Ureter (tissue), 1 donor: ENCODE measurements at regions not wholly inside any gene's neighbourhood (a gene's known extent, or its start where the extent isn't known, plus 50 kb on each side); places are given as distances from the start of the nearest gene placed in this dataset.

Experiments
- DNase-seq: peaks from one replicate; pipeline ENCODE4 v3.0.0-alpha.2; 2020; ENCODE audit warnings: low spot score
- donor health status: DM: yes; HTN: yes; CAD: no.

- no peak for DNase-seq
Observed at GRCh38 chr16:51797669-51798259, 646.7 kb upstream of the SALL1 start.

GRCh38 chr16:51779240-51779639 lies 628.2 kb upstream of the SALL1 start:
- DNase-seq = no peak

DNA sequence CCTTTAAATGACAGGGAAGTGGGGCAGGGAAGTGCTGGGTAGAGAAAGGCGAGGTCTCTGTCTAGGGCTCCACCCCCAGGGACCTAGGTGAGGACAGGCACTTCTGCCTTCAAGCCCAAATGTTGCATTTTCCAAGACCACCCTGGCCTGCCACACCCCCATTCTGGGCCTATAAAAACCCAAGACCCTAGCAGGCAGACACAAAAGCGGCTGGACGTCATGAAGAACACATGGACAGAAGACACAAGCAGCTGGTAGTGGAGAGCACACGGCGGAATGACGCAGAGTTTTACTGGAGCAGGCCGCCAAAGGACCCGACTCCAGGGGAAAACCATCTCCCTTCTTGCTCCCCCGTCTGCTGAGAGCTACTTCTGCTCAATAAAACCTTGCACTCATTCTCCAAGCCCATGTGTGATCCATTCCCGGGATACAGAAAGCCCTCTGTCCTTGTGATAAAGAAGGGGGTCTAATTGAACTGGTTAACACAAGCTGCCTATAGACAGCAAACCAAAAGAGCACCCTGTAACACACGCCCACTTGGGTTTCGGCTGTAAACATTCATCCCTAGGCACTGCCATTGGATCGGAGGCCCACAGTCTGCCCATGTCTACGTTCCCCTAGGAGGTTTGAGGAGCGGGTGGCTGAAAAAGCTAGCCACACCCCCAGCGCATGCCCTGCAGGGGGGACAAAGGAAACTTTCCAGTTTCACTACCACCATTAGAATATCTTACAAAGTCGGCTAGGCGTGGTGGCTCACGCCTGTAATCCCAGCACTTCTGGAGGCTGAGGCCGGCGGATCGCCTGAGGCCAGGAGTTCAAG lies 622.2 kb upstream of the SALL1 start:
- DNase-seq = no peak

GRCh38 chr16:51766739-51767138 lies 615.7 kb upstream of the SALL1 start:
- no peak for DNase-seq

GRCh38 chr16:51763072-51763661 lies 612.1 kb upstream of the SALL1 start:
- no peak for DNase-seq

DNA sequence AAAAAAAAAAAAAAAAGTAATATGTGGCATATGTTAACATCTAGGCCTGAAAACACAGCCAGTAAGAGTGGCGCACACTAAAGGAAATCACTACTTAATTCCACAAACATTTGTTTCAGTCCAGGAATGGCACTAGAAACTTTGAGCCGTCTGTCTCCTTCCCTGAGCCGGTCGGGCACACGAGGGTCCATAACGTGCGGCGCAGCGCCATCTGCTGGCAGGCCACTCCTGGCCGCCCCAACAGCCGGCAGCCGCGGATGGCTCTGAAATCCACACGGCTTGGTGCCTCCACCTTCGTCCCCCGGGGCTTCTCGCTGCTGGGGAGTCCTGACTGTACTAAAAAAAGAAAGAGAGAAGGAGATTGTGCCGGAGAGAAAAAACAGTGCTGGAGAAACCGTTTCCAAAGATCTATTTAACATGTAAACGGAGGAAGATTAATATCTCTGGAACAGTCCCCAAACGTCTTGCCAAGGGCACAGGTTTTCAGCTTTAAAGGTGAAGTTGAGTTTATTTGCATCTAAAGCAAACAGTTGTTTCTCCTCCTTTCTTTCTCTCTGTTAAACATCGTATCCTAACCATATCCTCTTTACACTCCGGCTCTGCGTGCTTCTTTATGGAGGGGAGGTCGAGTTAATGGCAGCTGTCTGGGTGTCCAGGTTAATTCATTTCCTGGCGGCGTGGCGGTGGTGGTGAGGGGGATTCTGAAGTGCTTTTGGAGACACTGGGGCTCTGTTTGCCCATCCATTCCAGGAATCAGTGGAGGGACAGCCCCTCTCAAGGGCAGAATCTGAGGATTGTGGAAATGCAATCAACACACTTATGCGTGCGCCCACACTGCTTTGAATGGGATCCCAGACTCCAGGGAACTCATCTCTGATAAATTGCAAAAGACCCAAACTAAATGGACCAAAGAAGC lies 611.3 kb upstream of the SALL1 start:
- peak; percentile 76 for DNase-seq

DNA sequence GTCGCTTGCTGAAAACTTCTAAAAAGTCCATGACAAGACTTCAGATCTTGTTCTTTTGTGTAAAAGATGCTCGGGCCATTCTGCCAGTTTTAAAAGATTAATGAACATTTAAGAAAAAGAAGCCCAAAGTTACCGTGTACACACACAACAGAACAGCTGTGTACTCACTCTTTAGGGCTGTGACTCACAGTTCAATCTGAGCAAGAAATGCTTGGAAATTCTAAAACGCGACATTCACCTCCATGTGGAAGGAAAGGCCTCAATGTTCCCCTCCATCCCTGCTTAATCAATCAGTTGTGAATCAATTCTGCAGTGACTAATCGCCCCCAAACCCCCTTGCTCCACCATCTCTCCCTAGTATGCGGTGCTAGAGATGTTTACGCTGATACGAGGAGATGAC lies 609.9 kb upstream of the SALL1 start:
- DNase-seq = no peak

- DNase-seq = no peak
Observed at GRCh38 chr16:51759999-51760398, 608.9 kb upstream of the SALL1 start.

- DNase-seq = no peak
Observed at GRCh38 chr16:51759329-51759728, 608.3 kb upstream of the SALL1 start.

- no peak for DNase-seq
Observed at GRCh38 chr16:51757921-51758479, 606.9 kb upstream of the SALL1 start.

GRCh38 chr16:51757505-51757904 lies 606.4 kb upstream of the SALL1 start:
- DNase-seq = no peak

- no peak for DNase-seq
Observed at GRCh38 chr16:51757124-51757470, 606.0 kb upstream of the SALL1 start.

GRCh38 chr16:51756447-51757123 lies 605.5 kb upstream of the SALL1 start:
- no peak for DNase-seq

DNA sequence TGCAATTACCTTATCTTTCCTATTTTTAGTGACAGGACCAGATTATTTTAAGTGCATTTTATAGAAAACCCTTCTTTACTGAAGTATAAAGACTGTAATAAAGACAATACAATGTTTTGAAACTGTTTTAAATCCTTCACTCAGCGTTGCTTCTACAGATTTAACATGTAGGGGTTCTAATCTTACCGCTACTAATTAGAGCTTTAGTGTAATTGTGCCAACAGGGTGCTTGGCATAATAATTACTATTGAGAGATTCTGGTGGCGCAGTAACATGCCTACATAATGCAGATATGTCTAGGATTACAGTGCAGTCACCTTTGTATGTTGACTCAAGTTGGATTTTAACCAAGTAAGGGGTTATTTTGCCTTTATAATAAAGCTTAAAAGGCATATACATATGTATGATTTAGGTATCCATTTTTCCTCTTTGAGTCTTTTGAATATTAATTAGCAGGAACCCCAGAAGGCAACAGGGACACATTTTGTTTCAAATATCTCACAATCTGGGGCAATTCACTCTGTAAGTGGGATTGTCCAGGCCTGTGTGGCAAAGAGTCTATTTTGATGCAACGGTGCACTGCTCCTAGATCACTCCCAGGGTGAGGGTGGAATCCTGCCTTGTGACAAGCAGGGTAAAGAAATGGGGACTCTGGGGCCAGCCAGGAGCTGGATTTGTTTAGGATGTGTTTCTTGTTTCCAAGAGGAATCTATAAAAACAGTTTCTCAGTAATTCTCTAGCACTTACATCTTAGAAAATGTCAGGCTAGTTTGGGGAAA lies 604.7 kb upstream of the SALL1 start:
- no peak for DNase-seq

- no peak for DNase-seq
Observed at GRCh38 chr16:51755039-51755501, 604.0 kb upstream of the SALL1 start.

DNA sequence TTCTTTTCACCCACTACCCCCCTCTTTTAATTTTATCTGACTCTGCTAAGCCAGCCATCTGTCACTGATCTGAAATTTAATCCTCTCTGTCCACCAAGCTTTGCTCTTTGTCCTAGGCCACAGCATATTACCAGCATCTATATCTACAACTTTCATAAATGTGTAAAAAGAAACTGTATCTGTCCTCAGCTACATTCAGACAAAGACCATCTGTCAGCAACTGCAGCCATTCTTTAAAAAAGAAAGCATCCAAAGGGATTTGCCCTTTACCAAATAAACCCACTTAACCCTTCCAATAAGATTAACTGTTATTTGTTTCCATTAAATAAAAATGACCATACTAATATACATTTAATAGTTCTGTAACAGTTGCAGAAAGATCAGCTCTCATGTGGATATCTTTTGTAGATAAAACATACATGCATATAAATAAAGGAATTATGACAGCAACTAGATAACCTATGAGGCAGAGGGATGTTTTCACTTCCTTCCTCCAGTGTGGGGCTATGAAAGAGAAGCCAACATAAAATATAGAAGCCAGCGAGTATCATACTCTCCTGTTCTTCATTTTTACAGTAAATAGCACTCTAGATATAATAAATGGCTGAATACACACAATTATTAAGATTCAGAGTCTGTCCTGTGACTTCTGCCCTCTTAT lies 602.5 kb upstream of the SALL1 start:
- no peak for DNase-seq

GRCh38 chr16:51752438-51752995 lies 601.4 kb upstream of the SALL1 start:
- DNase-seq = no peak

GRCh38 chr16:51747329-51747728 lies 596.3 kb upstream of the SALL1 start:
- DNase-seq = no peak

DNA sequence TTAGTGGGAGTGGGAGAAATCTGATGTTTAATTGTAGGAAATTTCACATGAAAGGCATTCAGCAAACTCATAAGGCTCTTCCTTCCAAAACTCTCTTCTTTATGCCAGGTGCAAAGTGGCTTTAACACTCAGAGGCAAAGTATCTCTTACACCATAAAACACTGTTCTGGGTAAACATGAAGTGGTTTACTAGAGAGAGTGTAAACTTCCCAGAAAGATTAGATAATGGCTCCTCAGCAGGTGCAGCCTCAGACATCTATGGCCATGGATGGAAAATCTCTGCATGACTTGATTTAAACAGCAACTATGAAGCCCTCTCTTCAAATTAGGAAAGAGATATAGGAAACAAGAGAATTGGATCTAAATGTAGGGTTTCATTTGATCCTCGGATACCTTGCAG lies 583.1 kb upstream of the SALL1 start:
- DNase-seq = no peak

DNA sequence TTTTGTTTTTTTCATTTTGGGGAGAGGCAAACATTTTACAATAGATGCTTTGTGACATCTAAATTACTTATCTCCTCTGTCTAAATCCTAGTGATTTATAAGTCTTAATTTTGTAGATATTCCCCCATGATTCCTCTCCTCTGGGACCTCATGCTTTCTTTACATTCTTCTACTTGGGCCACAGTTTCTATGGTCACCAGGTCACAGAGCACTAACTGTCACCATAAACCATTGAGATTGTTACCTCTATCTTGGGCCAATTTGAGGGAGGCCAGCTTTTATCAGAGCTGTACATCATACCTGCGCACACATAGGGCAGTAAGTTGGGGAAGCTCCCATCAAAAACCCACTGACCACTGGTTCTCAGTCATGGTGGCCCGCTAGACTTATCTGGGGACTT lies 582.1 kb upstream of the SALL1 start:
- no peak for DNase-seq
